ENCODE measurements at regions not wholly inside any gene's neighbourhood (a gene's known extent, or its start where the extent isn't known, plus 50 kb on each side); places are given as distances from the start of the nearest gene placed in this dataset.
"Not testable (repeated sequence)": the region's sequence is repeated elsewhere in the genome, so short reads cannot be mapped to it uniquely, and the experiment has no call there.

- DNase-seq: no peak
These were observed 80.3 kb downstream of the NXPE2 start for GRCh38 chr11:114758627-114759026.

DNA sequence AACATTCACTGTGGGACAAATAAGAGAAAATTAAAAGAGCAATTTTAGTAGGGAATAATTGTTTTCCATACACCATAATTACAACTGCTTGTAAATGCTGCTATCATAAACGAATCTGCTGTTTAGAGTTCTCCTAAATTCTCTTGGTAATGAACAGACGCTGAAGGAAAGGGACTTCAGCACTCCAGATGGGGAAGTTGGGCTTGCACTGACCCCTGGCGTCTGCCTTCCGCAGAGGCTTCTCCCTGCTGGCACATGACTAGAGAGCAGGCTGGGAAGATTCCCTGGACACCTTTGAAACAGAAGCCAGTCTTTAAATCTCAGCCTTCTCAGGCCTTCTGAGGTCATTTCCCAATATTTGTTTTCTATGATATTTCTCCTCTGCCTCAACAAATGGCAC, 84.1 kb downstream of the NXPE2 start:
- DNase-seq: peak; percentile 54

GRCh38 chr11:114764563-114764962, 86.2 kb downstream of the NXPE2 start:
- no peak for DNase-seq

- no peak for DNase-seq
These were observed 92.8 kb downstream of the NXPE2 start for GRCh38 chr11:114771172-114771571.

GRCh38 chr11:114773541-114774338, 95.4 kb downstream of the NXPE2 start:
- DNase-seq: no peak

DNA sequence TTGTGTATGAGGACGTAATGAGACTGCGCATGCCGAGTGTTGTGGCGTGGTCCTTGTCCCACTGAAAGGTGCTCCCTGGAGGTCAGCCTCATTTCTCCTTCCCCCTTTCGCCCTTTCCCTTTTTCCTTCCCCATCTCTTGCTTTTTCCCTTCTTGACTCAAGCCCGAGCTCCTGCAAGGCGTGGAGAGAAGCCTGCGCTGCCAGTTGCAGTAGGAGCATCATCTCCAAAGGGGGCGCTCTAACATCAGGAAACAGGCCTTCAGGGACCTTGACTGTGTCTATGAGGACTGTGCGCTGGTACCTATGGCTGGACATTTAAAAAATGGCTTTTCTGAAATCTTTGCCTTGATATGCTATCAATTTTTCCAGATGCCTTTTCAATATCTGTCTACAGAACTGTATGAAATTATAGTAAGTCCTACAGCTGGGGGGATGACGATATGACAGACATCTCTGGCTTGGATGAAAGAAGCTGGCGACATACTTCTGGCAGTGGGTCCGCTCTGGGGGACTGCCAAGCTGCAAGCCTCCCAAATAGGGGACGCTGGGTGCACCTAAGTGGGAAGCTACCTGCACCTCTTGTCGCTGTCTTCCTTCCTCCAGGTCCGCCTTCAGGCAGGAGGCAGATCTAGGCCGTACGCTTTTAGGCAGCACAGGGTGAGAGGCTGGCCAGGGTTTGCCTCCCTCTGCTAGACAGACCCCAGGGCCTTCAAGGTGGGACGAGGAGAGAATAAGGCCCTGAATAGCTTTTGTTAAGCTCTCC, 96.5 kb downstream of the NXPE2 start:
- DNase-seq: peak; percentile 50

DNA sequence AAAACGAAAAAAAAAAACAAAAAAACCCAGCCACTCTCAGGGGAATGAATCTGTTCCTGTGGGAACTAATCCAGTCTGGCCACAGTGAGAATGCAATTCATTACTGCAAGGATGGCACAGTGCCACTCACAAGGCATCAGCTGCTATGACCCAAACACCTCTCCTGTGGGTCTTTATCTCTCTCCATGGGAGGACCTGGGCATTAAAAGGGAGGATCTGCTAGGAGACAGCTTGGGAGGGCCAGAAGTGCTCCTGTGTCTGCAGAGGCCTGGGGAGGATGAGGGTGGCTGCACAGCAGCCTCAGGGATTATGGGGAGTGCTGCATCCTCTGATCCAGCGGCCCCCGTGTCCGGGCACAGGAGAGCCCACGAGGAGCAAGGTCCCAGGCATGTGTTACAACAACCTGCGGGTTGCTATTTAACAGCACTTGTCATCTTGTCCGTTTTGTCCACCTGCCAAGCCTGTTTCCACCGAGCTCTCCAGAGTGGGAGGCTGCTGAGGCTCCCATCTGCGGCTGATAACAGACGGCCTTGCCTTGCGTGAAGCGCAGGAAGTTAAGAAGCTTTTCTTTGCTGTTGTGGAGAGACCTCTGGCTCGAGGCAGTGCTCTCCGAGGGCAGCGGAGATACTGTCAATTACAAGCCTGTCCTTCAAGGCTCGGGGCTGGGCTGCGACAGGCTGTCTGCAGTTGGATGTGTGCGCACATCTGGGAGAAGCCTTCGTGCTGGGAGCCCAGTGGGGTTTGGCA, 97.7 kb downstream of the NXPE2 start:
- no peak for DNase-seq

- DNase-seq: no peak
These were observed 98.6 kb downstream of the NXPE2 start for GRCh38 chr11:114776956-114777355.

- DNase-seq: no peak
These were observed 100.9 kb downstream of the NXPE2 start for GRCh38 chr11:114779189-114779588.

GRCh38 chr11:114782650-114783310, 104.5 kb downstream of the NXPE2 start:
- DNase-seq: no peak

- no peak for DNase-seq
These were observed 105.5 kb downstream of the NXPE2 start for GRCh38 chr11:114783805-114784204.

DNA sequence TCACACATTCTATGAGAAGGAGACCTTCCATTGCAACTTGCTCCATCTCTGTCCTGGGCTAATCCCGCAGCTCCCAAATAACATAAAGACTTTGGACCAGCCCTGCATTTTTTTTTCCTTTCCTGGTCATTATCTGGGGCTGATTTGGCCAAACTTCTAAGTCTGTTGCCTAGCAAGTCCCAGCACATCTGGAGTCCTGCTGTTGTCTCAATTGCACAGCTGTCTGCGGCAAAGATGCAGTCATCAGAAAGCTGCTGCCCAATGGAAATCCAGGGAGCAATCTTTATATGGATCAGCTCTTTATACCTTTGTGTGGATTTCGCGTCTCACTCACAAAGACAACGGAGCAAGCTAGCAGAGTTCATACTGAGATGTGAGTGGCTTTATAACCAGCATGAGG, 105.9 kb downstream of the NXPE2 start:
- no peak for DNase-seq

GRCh38 chr11:114784891-114785290, 106.6 kb downstream of the NXPE2 start:
- no peak for DNase-seq

GRCh38 chr11:114785820-114786219, 107.5 kb downstream of the NXPE2 start:
- no peak for DNase-seq

GRCh38 chr11:114787126-114787525, 108.8 kb downstream of the NXPE2 start:
- no peak for DNase-seq

DNA sequence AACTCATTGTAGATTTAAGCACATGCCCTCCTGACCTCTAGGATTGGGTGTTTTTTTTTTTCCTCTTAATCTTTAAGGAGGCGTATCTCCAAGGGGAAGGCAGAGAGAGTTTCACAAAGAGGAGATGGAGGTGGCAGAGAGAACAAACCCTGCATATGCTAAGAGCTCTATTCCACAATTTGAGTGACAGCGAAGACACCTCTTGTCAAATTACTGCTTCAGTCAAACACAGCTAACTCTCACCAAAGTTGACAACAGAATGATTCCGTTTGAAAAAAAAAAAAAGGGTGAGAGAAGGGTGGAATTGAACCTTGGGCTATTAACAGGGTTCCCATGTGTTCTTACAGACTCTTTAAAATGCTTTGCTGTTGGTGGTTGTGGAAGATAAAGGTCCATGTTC, 112.6 kb downstream of the NXPE2 start:
- no peak for DNase-seq

DNA sequence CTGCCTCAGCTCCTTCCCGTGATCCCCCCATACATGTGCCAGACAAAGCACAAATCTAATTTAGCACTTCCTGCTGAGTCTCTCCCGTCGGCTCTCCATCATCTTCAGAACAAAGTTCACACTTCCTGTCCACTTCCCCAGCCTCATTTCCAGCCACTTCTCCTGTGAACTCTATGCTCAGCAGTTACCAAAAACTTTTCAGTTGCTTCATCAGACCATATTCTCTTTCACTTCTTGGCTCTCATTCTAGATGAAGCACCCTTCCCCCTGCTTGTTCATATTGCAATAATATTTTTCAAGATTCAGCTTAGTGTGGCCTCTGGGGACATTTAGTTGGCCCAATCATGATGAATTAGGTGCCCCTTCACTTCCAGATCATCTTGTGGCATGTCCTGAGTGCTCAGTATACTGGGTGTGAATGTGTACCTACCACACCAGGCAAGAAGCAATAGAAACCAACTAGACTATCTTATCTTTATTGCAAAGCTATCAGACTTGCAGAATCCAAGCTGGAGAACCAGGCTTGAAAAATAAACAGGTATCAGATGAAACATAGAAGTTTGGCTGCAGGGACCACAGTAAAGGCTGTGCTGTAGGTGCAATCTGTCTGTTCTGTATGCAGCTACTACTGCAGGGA, 115.8 kb downstream of the NXPE2 start:
- no peak for DNase-seq

DNA sequence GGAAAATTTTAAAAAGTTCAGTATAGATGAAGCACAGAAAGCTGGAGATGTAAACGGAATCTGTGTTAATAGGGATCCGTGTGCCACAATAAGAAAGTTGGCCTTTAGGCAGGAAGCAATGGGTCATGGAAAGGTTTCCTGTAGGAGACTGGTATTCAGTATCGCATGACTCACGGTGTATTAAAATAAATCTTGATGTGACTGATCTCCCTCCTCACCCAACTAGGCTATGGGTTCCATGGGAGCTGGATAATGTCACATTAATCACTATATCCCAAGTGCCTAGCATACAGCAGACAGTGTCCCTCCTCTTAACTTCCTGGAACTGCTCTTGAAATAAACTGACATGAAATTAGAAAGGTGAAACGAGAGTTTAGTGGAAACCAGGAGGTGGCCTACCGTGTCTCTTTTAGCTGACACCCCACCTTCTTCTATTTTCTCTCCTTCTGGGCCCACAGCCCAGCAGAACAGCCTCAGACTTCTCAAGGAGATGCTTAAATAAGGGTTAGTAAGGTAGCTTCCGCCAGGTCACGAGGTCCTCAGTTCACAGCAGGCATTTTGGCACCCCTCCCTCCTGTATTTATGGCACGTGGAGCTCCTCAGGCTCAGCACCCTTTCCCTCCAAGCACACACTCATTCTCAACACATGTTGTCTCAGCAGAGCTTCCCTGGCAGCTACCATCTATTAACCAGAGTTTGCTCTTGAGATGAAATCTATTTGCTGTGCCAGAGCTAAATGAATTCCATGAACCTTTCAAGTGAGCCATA, 118.8 kb downstream of the NXPE2 start:
- no peak for DNase-seq

- no peak for DNase-seq
These were observed 121.1 kb downstream of the NXPE2 start for GRCh38 chr11:114799476-114799875.

- no peak for DNase-seq
These were observed 123.4 kb downstream of the NXPE2 start for GRCh38 chr11:114801773-114802172.

- no peak for DNase-seq
These were observed 124.6 kb downstream of the NXPE2 start for GRCh38 chr11:114802878-114803277.

DNA sequence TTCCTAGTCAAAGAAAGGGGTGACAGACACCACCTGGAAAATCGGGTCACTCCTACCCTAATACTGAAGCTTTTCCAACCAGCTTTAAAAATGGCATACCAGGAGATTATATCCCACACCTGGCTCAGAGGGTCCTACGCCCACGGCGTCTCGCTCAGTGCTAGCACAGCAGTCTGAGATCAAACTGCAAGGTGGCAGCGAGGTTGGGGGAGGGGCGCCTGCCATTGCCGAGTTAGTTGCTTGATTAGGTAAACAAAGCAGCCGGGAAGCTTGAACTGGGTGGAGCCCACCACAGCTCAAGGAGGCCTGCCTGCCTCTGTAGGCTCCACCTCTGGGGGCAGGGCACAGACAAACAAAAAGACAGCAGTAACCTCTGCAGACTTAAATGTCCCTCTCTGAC, 127.1 kb downstream of the NXPE2 start:
- not testable (repeated sequence) for DNase-seq

Measured in hematopoietic multipotent progenitor cell treated with erythropoietin and hydrocortisone succinate and interleukin-3 and kit ligand, for 6 days (in vitro differentiated cells).